ENCODE measurements at regions not wholly inside any gene's neighbourhood (a gene's known extent, or its start where the extent isn't known, plus 50 kb on each side); places are given as distances from the start of the nearest gene placed in this dataset.

GRCh38 chr3:27796365-27796875 is 74.3 kb upstream of the EOMES start:
- Histone ChIP-seq H3K27me3 (replicated peaks in 1 of 7) (no peaks in the 10 kb centered on the region), H3K9me3 (no peaks in the 10 kb centered on the region), H3K4me3 (no peak overlapping the region), H3K27ac (no peak overlapping the region), H3K4me1 (no peaks in the 10 kb centered on the region), H3K36me3 (no peaks in the 10 kb centered on the region)
- DNase-seq, result no peak
- no peak for TF ChIP-seq POLR2AphosphoS5 (IDR thresholded peaks at IDR 0.05)
- TF ChIP-seq CTCF (IDR thresholded peaks at IDR 0.05 in 8 of 11, conservative IDR thresholded peaks at IDR 0.05 in 3 of 11), result no peak
- TF ChIP-seq POLR2A (IDR thresholded peaks at IDR 0.05), result no peak
- intact Hi-C loops (cut with DNase I; ENCODE audit: low total_unique reads), result no loop called here
- 85 to 92% (median 89%) methylated on average over 4 of the region's 4 CpGs for WGBS, 5 donors

- Histone ChIP-seq H3K27ac (no peak overlapping the region), H3K27me3 (replicated peaks in 1 of 7) (no peaks in the 10 kb centered on the region), H3K9me3 (no peaks in the 10 kb centered on the region), H3K4me3 (no peak overlapping the region), H3K4me1 (no peaks in the 10 kb centered on the region), H3K36me3 (no peaks in the 10 kb centered on the region)
- no peak for TF ChIP-seq CTCF (IDR thresholded peaks at IDR 0.05 in 8 of 11, conservative IDR thresholded peaks at IDR 0.05 in 3 of 11)
- no peak for TF ChIP-seq POLR2A (IDR thresholded peaks at IDR 0.05)
- WGBS, 5 donors, result 80 to 88% (median 84%) methylated on average over 6 of the region's 6 CpGs
- intact Hi-C loops (cut with DNase I; ENCODE audit: low total_unique reads), result no loop called here
- no peak for DNase-seq
Observed at GRCh38 chr3:27797773-27798172, 75.7 kb upstream of the EOMES start.

GRCh38 chr3:27800261-27800660 is 78.1 kb upstream of the EOMES start:
- intact Hi-C loops (cut with DNase I; ENCODE audit: low total_unique reads), result no loop called here
- 83 to 93% (median 90%) methylated on average over 3 of the region's 3 CpGs for WGBS, 5 donors
- no peaks in the 10 kb centered on the region for H3K9me3 ChIP-seq

GRCh38 chr3:27802425-27802824 is 80.3 kb upstream of the EOMES start:
- Histone ChIP-seq H3K4me1 (no peaks in the 10 kb centered on the region), H3K4me3 (no peak overlapping the region), H3K9me3 (no peaks in the 10 kb centered on the region), H3K27me3 (replicated peaks in 1 of 7) (no peaks in the 10 kb centered on the region), H3K36me3 (no peaks in the 10 kb centered on the region), H3K27ac (no peak overlapping the region)
- no peak for DNase-seq
- TF ChIP-seq POLR2A (IDR thresholded peaks at IDR 0.05) (no peak), CTCF (IDR thresholded peaks at IDR 0.05 in 8 of 11, conservative IDR thresholded peaks at IDR 0.05 in 3 of 11) (no peak), POLR2AphosphoS5 (IDR thresholded peaks at IDR 0.05) (no peak)
- intact Hi-C loops (cut with DNase I; ENCODE audit: low total_unique reads), result no loop called here
- WGBS, 5 donors, result 62 to 80% (median 70%) methylated on average over 2 of the region's 2 CpGs

More at GRCh38 chr3:27800261-27800660, 78.1 kb upstream of the EOMES start:
- Histone ChIP-seq H3K4me3 (no peak overlapping the region), H3K27ac (no peak overlapping the region), H3K27me3 (replicated peaks in 1 of 7) (no peaks in the 10 kb centered on the region), H3K36me3 (no peaks in the 10 kb centered on the region), H3K4me1 (no peaks in the 10 kb centered on the region)
- no peak for DNase-seq
- TF ChIP-seq CTCF (IDR thresholded peaks at IDR 0.05 in 8 of 11, conservative IDR thresholded peaks at IDR 0.05 in 3 of 11), result no peak
- no peak for TF ChIP-seq POLR2A (IDR thresholded peaks at IDR 0.05)
- no peak for TF ChIP-seq POLR2AphosphoS5 (IDR thresholded peaks at IDR 0.05)
